Activated CD4-positive, alpha-beta T cell treated with anti-CD3 and anti-CD28 coated beads, Interleukin-2, amount 50 U/mL, for 48 hours (primary cell): ENCODE measurements at regions not wholly inside any gene's neighbourhood (a gene's known extent, or its start where the extent isn't known, plus 50 kb on each side); places are given as distances from the start of the nearest gene placed in this dataset.

Experiments used
- DNase-seq, 2 experiments: peaks; one replicate each; pipeline ENCODE4 v3.0.0-alpha.2; 2020

DNA sequence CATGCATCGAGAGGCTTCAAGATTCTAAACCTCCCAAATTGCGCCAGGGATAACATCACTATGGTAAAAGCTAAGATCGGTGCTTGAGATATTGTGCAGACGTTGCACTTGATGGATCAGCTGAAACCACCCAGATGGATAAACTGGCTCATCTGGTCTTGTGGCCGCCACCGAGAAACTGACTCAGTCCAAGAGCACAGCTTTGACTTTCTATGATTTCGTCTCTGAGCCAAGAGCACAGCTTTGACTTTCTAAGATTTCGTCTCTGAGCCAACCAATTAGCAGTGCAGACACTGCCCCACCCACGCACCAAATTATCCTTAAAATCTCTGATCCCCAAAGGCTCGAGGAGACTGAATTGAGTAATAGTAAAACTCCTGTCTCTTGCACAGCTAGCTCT lies 687.2 kb downstream of the FAM133A start:
- no peak for DNase-seq

DNA sequence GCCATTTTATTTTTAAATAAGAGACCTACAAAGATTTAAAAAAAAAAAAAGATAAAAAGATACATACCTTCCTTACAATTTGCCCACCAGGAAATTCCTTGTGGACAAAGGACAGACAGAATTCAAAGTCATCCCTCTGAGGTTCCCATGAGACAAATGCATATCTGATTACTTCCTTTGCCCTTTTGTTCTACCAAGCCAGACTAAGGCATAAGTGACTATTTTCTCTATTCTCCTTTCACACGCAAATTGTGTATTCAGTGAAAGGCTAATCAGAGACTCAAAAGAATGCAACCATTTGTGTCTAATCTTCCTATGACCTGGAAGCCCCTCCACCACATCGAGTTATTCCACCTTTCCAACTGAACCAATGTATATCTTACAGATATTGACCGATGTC lies 691.7 kb downstream of the FAM133A start:
- DNase-seq: no peak

DNA sequence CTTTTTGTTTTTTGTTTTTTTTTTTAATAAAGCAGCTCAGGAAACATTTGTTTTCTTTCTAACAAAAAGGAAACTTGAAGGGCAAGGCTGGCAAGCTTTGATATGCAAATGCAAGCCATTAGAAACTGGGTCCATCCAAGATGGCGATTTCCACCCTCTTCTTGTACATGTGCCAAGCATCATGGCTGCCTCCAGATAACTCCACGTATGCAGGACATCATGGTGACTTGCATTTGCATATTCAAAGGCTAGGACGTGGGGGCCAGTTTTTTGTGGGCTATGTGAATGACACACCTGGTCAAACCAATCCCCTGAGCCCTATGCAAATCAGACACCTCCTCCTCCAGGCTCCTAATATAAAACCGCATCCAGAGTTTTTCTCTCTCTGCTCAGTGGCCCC lies 692.6 kb downstream of the FAM133A start:
- no peak for DNase-seq

DNA sequence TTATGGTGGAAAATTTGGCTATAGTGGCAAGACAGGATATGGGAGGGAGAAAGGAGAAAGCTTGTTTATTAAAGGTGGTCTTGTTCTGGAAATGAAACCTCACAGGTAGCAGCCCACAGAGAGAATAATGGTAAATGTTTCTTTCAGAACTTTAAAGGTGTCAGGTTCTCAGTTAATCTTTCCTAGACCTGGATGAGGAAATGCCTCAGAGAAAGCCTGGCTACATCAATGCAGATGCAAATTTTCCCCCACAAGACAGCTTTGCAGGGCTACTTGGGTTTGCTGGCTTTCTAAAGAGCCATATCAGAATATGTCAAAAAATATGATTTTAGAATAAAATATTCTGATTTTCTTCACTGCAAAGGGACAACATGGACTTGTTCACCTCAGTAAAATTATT lies 715.0 kb downstream of the FAM133A start:
- no peak for DNase-seq

DNA sequence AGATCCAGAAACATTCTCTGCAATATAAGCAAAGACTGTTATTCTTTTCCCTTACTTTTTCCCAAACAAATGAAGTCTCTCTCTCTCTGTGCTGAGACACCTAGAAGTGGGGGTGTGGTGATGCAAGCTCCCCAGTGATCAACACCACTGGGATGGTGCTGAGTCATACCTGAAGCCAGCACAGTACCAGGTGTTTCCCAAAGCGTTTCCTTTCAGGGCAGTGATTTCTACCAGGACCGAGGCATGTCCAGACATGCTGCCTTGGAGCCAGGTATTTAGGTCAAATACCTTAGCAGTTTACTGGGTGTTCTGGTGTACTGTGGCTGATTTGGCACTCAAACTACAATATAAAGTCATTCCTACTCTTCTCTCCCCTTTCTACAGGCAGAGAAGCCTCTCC lies 726.5 kb downstream of the FAM133A start:
- no peak for DNase-seq

DNA sequence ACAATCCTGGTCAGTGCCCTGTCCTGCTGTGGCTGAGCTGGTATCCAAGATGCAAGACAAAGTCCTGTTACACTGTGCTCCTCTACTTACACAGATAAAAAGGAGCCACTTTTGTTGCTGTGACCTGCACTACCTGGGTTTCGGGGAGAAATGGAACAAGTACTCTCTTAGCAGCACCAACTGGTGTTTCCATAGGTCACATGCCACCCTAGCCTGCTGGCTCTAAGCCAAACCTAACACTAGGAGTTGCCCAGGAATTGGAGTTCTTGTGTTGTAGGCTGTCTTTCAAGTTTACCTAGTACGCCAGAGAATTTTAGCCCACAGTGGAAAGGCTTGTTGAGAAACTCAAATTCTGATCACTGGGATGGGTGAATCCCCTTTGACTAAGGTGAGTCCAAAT lies 727.4 kb downstream of the FAM133A start:
- no peak for DNase-seq

DNA sequence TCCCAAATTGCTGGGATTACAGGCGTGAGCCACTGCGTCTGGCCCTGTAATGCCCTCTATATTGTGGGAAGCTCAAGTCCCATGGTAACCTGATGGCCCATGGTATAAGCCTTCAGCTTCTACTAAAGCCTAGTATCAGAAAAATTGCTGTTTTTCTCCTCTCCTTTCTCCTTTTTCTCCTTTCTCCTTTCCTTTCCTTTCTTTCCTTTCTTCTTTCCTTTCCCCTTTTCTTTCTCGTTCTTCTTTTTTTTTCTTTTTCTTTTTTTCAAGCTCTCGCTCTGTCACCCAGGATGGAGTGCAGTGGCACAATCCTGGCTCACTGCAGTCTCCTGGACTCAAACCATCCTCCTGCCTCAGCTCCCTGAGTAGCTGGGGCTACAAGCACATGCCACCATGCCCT lies 740.7 kb downstream of the FAM133A start:
- no peak for DNase-seq

DNA sequence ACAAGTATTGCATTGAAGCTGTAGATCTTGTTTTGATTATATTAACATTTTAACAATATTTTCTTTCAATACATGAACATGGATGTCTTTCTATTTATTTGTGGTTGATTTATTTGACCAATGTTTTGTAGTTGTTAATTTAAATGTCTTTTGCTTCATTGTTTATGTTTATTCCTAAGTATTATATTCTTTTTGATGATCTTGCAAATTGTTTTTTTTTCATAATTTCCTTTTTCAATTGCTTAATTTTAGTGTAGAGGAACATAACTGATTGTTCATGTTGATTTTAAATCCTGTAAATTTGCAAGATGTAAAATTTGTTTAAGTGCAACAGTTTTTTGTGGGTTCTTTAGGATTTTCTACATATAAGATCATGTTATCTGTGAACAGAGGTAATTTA lies 744.1 kb downstream of the FAM133A start:
- DNase-seq: no peak

DNA sequence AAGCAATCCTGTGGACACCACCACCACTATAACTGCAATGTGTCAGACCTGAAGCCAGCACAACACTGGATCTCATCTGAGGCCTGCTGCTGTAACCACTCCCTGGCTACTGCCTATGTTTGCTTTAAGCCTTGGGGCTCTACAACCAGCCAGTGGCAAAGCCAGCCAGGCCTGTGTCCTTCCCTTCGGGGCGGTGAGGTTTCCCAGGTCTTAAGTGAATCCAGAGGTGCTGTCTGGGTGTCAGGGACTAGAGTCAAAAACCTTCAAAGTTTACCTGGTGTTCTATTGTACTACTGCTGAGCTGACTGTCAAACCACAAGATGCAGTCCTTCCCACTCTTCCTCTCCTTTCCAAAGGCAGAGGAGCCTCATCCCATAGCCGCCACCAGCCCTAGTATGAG lies 750.5 kb downstream of the FAM133A start:
- no peak for DNase-seq

DNA sequence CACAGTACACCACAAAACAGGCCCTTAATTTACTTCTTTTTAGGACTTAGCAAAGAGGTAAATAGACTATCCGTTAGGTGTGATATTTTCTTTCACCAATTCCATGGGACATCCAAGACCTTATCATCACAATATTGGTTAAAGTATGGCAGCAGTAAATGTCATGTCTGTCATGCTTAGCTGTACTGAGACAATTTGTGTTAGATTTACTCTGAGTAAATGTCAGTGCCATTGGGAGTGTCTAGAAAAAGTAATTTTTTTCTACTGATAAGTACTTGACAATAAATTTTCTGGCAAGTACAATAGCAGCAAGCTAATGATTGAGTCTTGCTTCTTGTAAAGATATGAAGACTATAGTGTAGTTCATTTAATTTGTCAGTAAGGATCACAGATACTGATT lies 756.1 kb downstream of the FAM133A start:
- DNase-seq: no peak

DNA sequence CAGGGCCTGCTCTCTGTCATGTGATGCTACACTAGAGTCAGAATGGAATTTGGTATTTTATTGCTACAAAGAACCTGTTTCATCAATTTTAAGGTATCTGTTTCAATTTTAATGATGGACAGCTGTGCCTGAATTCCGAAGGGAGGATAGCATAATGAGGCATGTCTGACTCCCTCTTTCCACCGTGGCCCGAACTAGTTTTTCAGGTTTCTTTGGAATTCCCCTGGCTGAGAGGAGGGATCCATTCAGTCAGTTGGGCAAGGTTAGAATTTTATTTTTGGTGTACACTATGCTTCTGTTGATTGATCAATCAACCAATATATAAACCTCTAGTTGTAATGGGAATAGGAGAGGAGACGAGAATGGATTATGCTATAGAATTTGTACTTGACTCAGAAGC lies 761.8 kb downstream of the FAM133A start:
- DNase-seq: no peak

DNA sequence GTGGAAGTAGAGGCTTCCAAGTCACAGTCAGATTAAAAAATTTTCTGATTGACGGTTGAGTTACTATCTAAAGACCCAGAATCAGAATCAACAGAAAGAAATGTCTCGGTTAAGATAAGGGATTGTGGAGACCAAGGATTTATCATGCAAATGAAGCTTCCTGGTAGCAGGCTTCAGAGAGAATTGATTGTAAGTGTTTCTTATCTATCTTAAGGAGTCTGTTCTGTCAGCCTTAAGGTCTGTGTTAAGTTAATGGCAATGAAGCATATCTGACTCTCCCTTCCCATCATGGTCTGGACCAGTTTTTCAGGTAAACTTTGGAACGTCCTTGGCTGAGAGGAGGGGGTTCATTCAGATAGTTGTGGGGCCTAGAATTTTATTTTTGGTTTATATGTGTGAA lies 780.2 kb downstream of the FAM133A start:
- no peak for DNase-seq

DNA sequence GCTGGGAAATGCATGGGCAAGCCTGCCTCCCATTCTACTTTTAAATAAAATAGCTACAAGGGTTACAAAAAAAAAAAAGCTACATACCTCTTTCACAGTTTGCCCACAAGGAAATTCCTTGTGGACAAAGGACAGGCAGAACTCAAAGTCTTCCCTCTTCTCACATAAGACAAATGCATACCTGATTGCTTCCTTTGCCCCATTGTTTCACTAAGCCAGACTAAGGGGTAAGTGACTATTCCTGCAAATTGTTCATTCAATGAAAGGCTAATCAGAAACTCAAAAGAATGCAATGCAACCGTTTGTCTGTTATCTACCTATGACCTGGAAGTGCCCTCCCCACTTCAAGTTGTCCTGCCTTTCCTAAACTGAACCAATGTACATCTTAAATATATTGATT lies 780.6 kb downstream of the FAM133A start:
- no peak for DNase-seq

DNA sequence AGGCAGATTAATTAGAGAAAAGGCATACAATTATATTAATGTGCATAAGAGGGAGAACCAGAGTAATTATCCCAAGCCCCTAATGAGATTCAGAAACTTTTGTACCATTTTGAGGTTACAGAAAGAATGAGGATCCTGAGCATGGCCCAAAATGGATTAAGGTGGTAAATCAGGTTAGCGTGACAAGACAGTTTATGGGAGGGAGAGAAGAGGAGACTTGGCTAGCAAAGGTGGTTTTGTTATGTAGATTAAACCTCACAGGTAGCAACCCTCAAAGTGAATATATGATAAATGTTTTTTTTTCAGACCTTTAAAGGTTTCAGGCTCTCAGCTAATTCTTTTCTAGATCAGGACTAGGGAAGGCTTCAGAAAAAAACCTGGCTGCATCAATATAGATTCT lies 781.8 kb downstream of the FAM133A start:
- DNase-seq: no peak

DNA sequence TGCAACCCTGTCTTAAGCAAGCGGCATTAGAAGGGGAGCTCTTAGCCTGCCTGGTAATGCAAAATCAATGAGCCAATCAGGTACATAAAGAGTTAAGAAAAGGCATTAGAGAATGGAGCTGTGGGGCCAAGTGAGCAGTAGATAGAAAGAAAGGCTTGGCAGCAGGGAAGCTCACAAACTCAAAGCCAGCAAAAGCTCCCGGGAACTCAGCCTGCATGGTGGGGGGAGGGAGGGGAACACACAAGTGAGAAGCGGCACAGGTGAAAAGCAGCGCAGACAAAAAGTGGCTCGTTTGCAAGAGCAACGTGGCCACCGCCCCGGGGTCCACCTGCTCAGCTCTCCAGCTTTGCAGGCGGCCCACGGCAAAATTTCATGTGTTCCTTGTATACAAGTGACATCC lies 818.5 kb downstream of the FAM133A start:
- DNase-seq: no peak

DNA sequence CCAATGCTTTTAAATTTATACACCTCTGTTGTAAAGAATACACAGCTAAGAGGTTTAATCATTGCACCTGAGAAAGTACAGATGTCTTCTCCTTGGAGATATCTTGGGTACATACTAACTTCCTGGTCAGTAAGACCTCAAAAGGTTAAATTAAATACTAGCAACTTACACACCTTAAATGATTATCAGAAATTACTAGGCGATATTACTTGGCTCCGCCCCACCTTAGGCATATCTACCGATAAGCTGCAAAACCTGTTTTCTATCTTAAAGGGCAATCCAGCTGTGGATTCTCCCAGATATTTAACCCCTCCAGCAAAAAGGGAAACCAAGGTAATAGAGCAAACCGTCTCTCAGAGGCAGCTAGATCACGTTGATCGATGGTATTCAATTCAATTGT lies 819.4 kb downstream of the FAM133A start:
- no peak for DNase-seq

DNA sequence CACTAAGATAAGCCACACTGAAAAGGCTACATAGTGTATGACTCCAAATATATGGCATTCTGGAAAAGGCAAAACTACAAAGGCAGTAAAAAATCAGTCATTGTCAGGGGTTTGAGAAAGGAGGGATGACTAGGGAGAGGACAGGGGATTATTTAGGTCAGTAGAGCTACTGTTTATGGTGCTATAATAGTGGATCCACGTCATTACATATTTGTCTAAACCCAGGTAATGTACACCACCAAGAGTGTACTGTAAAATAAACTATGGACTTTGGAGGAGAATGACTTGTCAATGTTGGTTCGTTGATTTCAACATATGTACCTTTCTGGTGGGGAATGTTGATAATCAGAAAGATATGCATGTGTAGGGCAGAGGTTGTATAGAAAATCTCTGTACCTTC lies 837.6 kb downstream of the FAM133A start:
- no peak for DNase-seq

DNA sequence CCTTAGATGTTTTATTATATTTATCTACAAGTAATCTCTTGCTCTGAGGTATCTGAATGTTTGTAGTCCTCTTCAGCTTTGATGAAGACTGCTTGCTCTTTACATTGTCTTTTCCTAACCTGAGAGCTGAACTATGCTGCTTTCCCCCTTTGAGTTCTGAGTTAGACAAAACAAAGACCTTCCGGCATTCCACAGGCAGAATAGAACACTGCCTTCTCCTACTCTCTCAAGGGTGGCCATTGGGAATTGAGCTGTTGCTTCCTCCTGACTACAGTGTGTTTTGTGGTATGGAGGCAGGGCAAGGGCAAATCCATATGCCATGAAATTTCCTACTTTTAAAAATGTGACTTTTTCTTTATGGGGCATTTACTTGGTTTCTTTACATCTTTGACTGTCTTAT lies 841.0 kb downstream of the FAM133A start:
- no peak for DNase-seq

DNA sequence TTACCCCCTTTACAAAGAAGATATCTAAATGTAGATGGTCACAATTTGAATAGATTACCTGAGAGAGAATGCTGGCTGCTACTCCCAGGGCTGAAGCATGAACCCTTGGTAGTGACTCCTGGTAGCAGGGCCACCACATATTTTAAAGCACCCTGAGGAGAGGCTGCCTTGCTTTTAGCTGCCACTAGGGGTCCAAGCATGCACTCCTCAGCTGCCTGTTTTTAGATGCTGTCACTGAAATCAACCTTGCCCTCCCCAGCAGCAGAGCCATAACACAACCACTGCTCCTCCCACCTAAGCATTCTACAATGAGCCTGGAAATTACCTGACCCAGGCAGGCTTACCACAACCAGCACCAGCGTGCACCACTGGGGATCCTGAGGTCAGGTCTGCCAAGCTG lies 850.9 kb downstream of the FAM133A start:
- DNase-seq: no peak

DNA sequence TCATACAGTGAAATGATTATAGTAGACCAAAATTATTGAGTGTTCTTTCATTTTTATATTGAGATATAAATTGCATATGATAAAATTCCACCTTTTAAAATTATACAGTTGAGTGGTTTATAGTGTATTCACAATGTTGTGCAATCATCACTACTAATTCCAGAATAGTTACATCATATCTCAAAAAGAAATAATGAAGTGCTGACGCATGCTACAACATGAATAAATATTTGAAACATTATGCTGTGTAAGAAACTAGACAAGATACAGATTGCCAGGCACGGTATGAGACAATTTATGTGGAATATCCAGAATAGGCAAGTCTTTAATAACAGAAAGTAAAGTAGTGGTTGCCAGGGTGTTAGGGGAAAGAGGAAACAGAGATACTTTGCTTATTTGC lies 871.7 kb downstream of the FAM133A start:
- DNase-seq: no peak

DNA sequence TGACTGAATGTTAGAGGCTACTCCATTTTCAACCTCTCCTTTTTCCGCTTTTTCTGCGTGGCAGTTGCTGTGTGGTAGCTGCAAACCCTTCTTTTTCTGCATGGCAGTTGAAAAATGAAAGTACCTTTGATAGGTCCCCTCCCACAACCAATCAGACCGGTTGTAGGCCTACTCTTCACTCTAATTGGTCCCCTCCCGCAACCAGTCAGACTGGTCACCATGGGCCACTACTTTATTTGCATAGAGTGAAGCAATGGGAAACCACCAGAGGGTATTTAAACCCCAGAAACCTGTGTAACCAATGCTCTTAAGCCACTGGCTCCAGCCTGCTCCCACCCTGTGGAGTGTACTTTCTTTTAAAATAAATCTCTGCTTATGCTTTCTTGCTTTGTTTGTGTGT lies 877.8 kb downstream of the FAM133A start:
- DNase-seq: no peak

DNA sequence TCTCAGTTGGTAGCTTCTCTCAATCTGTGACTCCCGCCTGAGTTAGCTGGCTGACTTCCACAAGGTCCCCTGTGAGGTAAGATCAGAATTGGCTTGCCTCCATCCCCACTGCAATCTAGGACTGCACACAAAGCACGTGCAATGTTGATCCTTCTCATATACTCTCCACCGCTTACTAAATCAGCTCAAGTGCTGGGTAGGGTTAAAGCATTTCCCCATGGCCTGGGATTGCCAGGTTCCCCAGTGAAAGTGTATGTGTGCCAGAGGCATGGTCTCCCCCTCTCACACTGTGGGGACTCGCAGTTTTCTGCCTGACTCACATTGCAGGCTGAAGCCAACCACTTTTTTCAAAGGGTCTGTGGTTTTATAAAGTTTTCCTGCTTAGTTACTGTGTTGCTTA lies 886.9 kb downstream of the FAM133A start:
- DNase-seq: no peak

DNA sequence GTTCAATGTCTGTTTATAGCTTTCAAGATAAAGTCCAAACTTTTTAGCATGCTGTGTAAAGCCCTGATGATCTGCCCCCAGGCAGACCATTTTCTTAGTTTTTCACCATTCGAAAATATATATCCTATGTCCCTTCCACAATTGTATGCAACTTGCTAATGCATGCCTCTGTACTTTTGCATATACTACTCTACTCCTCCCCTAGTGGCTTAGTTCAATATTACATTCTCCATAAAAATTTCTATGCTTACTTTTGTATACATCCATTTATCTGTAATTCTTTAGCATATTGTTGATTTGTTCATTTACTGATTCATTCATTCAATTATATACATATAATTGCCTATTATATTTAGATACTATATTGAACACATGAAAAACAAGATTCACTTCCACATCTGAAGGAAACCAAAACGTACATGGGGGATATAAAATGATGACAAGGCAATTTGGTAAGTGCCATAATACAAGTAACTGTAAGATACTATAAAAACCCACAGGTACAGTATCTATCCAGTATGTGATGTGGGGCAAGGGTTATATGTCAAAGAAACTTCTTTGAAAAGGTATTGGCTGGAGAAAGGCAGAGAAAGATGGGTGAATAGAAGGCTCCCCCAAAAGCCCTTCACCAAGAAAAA lies 902.5 kb downstream of the FAM133A start:
- DNase-seq: no peak

DNA sequence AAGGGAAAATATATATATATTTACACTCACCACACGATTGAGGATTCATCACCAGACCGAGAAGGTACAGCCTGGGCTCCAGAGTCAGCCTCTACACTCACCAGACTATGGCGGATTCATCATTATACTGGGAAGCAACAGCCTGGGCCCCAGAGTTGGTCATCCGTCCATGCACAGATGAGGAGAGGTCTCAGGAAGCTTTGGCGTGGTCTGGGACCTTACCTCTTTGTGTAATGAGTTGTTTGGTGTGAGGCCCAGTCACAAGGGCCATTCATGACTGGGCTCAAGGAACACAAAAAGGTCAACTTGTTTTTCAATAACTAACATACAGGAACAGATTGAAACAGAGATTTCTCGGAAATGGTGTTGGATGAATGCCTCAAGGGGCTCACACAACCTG lies 926.1 kb downstream of the FAM133A start:
- no peak for DNase-seq

DNA sequence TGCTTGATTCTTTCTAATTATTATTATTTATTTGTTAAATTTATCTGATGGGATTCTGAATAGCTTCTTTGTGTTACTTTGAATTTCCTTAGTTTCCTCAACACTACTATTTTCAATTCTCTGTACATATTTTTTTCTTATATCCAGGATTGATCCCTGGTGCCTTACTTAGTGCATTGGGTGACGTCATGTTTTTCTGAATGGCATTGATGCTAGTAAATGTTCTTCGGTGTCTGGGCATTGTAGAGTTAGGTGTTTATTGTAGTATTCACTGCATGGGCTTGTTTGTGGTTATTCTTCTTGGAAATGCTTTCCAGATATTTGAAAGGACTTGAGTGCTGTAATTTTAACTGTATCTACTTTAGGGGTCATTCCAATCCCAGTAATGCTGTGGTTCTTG lies 938.1 kb downstream of the FAM133A start:
- no peak for DNase-seq

DNA sequence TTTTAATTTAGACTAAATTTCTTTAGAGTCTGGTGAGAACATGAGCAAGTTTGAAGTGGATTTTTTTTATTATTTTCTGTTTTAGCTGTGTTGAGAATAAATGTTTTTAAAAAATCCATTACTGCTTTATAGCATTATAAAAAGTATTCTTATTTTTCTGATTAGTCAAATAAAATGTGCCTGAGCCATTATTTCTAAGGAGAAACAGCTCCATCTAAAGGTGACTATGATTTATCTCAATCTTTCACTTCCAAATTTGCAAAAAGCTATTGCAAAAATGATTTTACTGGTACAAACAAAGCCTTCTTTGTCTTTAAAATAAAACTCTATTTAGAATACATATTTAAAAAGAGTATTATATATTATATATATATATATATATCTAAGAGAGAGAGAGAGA lies 959.2 kb downstream of the FAM133A start:
- no peak for DNase-seq
